Gastrocnemius medialis (tissue), 4 donors: ENCODE measurements at regions not wholly inside any gene's neighbourhood (a gene's known extent, or its start where the extent isn't known, plus 50 kb on each side); places are given as distances from the start of the nearest gene placed in this dataset.

ENCODE experiments used
- ATAC-seq, 2 donors: fragments of 150-250 bp; one replicate each; pipeline ENCODE4 v1.9.1; 2016
- DNase-seq, 2 donors: peaks; one replicate each; pipeline ENCODE4 v3.0.0-alpha.2; 2019
- H3K27ac ChIP-seq, 4 donors: fragments of 200-600 bp; sonication (generic); 1 replicate in 1 of 4; 2 replicates in 3 of 4; pipeline ENCODE4 v1.5.1; 2016 to 2018; ENCODE audit warnings: mild to moderate bottlenecking in 2 of 4, moderate library complexity in 1 of 4
- H3K27me3 ChIP-seq, 3 donors: fragments of 200-600 bp; sonication (generic) in 2 of 3; 1 replicate in 1 of 3; 2 replicates in 2 of 3; pipeline versions ENCODE4 v1.5.1 to v1.6.0; 2016 to 2019; ENCODE audit warnings: mild to moderate bottlenecking in 1 of 3, moderate library complexity in 1 of 3
- H3K36me3 ChIP-seq, 2 donors: fragments of 200-600 bp; sonication (generic) in 1 of 2; one replicate each; pipeline ENCODE4 v1.5.1; 2017 to 2018
- H3K4me1 ChIP-seq, 2 donors: fragments of 200-600 bp; sonication (generic) in 1 of 2; one replicate each; pipeline ENCODE4 v1.5.1; 2016 to 2017; ENCODE audit warnings: mild to moderate bottlenecking in 2 of 2
- H3K4me3 ChIP-seq, 4 donors: fragments of 200-600 bp; sonication (generic) in 3 of 4; 1 replicate in 1 of 4; 2 replicates in 3 of 4; pipeline ENCODE4 v1.5.1; 2016 to 2019; ENCODE audit warnings: mild to moderate bottlenecking in 2 of 4
- H3K9me3 ChIP-seq, 3 donors: fragments of 200-600 bp; sonication (generic) in 2 of 3; 1 replicate in 1 of 3; 2 replicates in 2 of 3; pipeline ENCODE4 v1.5.1; 2016 to 2019
- CTCF ChIP-seq, 5 experiments: fragments of 450-650 bp in 3 of 5; fragments of 200-600 bp in 2 of 5; sonication (generic) in 2 of 5; IDR thresholded peaks in 4 of 5; conservative IDR thresholded peaks in 1 of 5; 1 replicate in 4 of 5; 2 replicates in 1 of 5; pipeline ENCODE4 v1.5.1; 2016 to 2019; ENCODE audit warnings: antibody characterized with exemption in 5 of 5, mild to moderate bottlenecking in 3 of 5, moderate library complexity in 3 of 5
- POLR2A ChIP-seq, 2 donors: fragments of 450-650 bp; IDR thresholded peaks; one replicate each; pipeline ENCODE4 v1.6.1; 2017; ENCODE audit warnings: antibody characterized with exemption in 2 of 2, mild to moderate bottlenecking in 2 of 2, moderate library complexity in 2 of 2
- in situ Hi-C, 4 donors: fragments of 200-750 bp; cut with MboI; loops; one replicate each; pipeline versions ENCODE4 v1.15.0 to v1.8.0; 2017; ENCODE audit warnings: low sequenced_read_pairs in 4 of 4
- intact Hi-C: fragments of 100-400 bp; cut with DNase I; formaldehyde crosslinking; loops from one replicate; pipeline ENCODE4 v1.15.1; 2023; ENCODE audit warnings: low total_unique reads

- no peak for DNase-seq
- no peak for ATAC-seq
- Histone ChIP-seq H3K36me3 (no peaks in the 10 kb centered on the region), H3K4me3 (no peak overlapping the region), H3K9me3 (no peaks in the 10 kb centered on the region), H3K4me1 (no peaks in the 10 kb centered on the region), H3K27me3 (no peaks in the 10 kb centered on the region), H3K27ac (no peak overlapping the region)
- TF ChIP-seq CTCF (IDR thresholded peaks at IDR 0.05 in 4 of 5, conservative IDR thresholded peaks at IDR 0.05 in 1 of 5) (no peak), POLR2A (IDR thresholded peaks at IDR 0.05) (no peak)
- intact Hi-C loops (no loop called here), in situ Hi-C loops (no loop called here)
Observed at GRCh38 chr2:35614640-35615039, 740.9 kb upstream of the CRIM1 start.

GRCh38 chr2:35606394-35606793 lies 749.2 kb upstream of the CRIM1 start:
- H3K4me3 ChIP-seq, result no peak overlapping the region
- ATAC-seq (no peak), DNase-seq (no peak)
- intact Hi-C loops, result no loop called here
- H3K27me3 ChIP-seq, result no peaks in the 10 kb centered on the region
- H3K9me3 ChIP-seq, result no peaks in the 10 kb centered on the region
- no peak for TF ChIP-seq POLR2A (IDR thresholded peaks at IDR 0.05)
- no peak for TF ChIP-seq CTCF (IDR thresholded peaks at IDR 0.05 in 4 of 5, conservative IDR thresholded peaks at IDR 0.05 in 1 of 5)
- H3K27ac ChIP-seq, result no peak overlapping the region
- H3K36me3 ChIP-seq, result no peaks in the 10 kb centered on the region
- no peaks in the 10 kb centered on the region for H3K4me1 ChIP-seq
- in situ Hi-C loops, result no loop called here

- no peaks in the 10 kb centered on the region for H3K4me1 ChIP-seq
- no peak overlapping the region for H3K4me3 ChIP-seq
- DNase-seq, result no peak
- no peak overlapping the region for H3K27ac ChIP-seq
- TF ChIP-seq POLR2A (IDR thresholded peaks at IDR 0.05), result no peak
- TF ChIP-seq CTCF (IDR thresholded peaks at IDR 0.05 in 4 of 5, conservative IDR thresholded peaks at IDR 0.05 in 1 of 5), result no peak
- no peaks in the 10 kb centered on the region for H3K9me3 ChIP-seq
- intact Hi-C loops, result no loop called here
- in situ Hi-C loops, result no loop called here
- ATAC-seq, result no peak
- H3K36me3 ChIP-seq, result no peaks in the 10 kb centered on the region
- H3K27me3 ChIP-seq, result no peaks in the 10 kb centered on the region
Observed at GRCh38 chr2:35598310-35598709, 757.3 kb upstream of the CRIM1 start.

GRCh38 chr2:35591886-35592285 lies 763.7 kb upstream of the CRIM1 start:
- TF ChIP-seq POLR2A (IDR thresholded peaks at IDR 0.05) (no peak), CTCF (IDR thresholded peaks at IDR 0.05 in 4 of 5, conservative IDR thresholded peaks at IDR 0.05 in 1 of 5) (no peak)
- in situ Hi-C loops (no loop called here), intact Hi-C loops (no loop called here)
- ATAC-seq (no peak), DNase-seq (no peak)
- H3K27ac ChIP-seq, result no peak overlapping the region
- H3K4me1 ChIP-seq, result no peaks in the 10 kb centered on the region
- no peaks in the 10 kb centered on the region for H3K27me3 ChIP-seq
- H3K4me3 ChIP-seq, result no peak overlapping the region
- no peaks in the 10 kb centered on the region for H3K36me3 ChIP-seq
- H3K9me3 ChIP-seq, result no peaks in the 10 kb centered on the region

GRCh38 chr2:35585972-35586371 lies 769.6 kb upstream of the CRIM1 start:
- H3K4me1 ChIP-seq, result no peaks in the 10 kb centered on the region
- no peak for TF ChIP-seq POLR2A (IDR thresholded peaks at IDR 0.05)
- TF ChIP-seq CTCF (IDR thresholded peaks at IDR 0.05 in 4 of 5, conservative IDR thresholded peaks at IDR 0.05 in 1 of 5), result no peak
- H3K9me3 ChIP-seq, result no peaks in the 10 kb centered on the region
- H3K27me3 ChIP-seq, result no peaks in the 10 kb centered on the region
- no peak overlapping the region for H3K4me3 ChIP-seq
- intact Hi-C loops, result no loop called here
- no peak for ATAC-seq
- H3K27ac ChIP-seq, result no peak overlapping the region
- in situ Hi-C loops, result no loop called here
- DNase-seq, result no peak
- no peaks in the 10 kb centered on the region for H3K36me3 ChIP-seq
